ENCODE measurements at regions not wholly inside any gene's neighbourhood (a gene's known extent, or its start where the extent isn't known, plus 50 kb on each side); places are given as distances from the start of the nearest gene placed in this dataset.

DNA sequence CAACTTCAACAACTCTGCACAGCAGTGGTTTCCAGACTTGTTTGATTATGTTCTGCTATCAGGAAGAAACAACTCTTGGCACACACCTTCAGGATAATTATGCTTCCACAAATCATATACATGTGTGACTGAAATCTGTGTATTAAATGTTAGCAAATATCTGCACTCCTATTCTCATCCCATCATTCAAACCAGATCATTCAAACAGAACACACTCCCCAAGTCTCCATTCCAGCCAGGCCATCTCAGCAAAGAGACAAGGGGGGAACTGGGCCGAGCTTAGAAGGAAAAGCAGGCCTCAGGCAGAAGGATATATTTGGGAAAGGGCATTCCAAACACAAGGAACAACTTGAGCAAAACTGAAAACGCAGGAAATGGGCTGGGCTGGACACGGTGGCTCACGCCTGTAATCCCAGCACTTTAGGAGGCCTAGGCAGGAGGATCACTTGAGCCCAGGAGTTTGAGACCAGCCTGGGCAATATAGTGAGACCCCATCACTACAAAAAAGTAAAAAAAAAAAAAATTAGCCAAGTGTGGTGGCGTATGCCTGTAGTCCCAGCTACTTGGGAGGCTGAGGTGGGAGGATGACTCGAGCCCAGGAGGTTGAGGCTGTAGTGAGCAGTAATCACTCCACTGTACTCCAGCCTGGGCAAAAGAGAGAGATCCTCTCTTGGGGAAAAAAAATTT lies 62.7 kb downstream of the ZFP36L2 start:
- TF ChIP-seq, protein P1, sequence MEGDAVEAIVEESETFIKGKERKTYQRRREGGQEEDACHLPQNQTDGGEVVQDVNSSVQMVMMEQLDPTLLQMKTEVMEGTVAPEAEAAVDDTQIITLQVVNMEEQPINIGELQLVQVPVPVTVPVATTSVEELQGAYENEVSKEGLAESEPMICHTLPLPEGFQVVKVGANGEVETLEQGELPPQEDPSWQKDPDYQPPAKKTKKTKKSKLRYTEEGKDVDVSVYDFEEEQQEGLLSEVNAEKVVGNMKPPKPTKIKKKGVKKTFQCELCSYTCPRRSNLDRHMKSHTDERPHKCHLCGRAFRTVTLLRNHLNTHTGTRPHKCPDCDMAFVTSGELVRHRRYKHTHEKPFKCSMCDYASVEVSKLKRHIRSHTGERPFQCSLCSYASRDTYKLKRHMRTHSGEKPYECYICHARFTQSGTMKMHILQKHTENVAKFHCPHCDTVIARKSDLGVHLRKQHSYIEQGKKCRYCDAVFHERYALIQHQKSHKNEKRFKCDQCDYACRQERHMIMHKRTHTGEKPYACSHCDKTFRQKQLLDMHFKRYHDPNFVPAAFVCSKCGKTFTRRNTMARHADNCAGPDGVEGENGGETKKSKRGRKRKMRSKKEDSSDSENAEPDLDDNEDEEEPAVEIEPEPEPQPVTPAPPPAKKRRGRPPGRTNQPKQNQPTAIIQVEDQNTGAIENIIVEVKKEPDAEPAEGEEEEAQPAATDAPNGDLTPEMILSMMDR (IDR thresholded peaks at IDR 0.05; ENCODE audit: low read depth, low read length, poor library complexity, severe bottlenecking): no peak
- no peak for TF ChIP-seq EZH2phosphoT487 (IDR thresholded peaks at IDR 0.05; ENCODE audit: borderline replicate concordance, low read length)
